Naive thymus-derived CD4-positive, alpha-beta T cell (primary cell): ENCODE measurements at regions not wholly inside any gene's neighbourhood (a gene's known extent, or its start where the extent isn't known, plus 50 kb on each side); places are given as distances from the start of the nearest gene placed in this dataset.

ENCODE experiments used
- ATAC-seq: fragments of 150-1000 bp; cut with Tn5 transposase; 2 replicates; pipeline ENCODE4 v1.10.0; 2021; ENCODE audit warnings: mild to moderate bottlenecking, moderate library complexity
- CTCF ChIA-PET: fragments of 350-600 bp; sonication (Branson Sonifier 250); formaldehyde crosslinking; loops from one replicate; lab custom pipeline; 2021; ENCODE audit warnings: antibody characterized with exemption; lab: Charles Lee
- POLR2A ChIA-PET: fragments of 350-600 bp; sonication (Branson Sonifier 250); formaldehyde crosslinking; loops from one replicate; lab custom pipeline; 2021; ENCODE audit warnings: antibody characterized with exemption, inconsistent platforms; lab: Charles Lee
- DNase-seq, 9 donors: peaks; one replicate each; pipeline versions ENCODE4 v3.0.0 to v3.0.0-alpha.2; 2020 to 2022; ENCODE audit warnings: mixed read lengths in 1 of 9
- H3K27ac ChIP-seq: one replicate; pipeline ENCODE4 v1.7.0; 2013; ENCODE audit warnings: mild to moderate bottlenecking, low read depth, low read length, moderate library complexity
- H3K27me3 ChIP-seq, 2 donors: one replicate each; pipeline ENCODE4 v1.7.0; 2013; ENCODE audit warnings: low read length in 2 of 2, mild to moderate bottlenecking in 2 of 2, moderate library complexity in 2 of 2; ENCODE audit not compliant: control insufficient read depth in 2 of 2, insufficient read depth in 2 of 2
- H3K36me3 ChIP-seq, 3 experiments: 1 replicate in 2 of 3; 2 replicates in 1 of 3; pipeline ENCODE4 v1.7.0; 2013; ENCODE audit warnings: low read length in 3 of 3, mild to moderate bottlenecking in 3 of 3, moderate library complexity in 1 of 3; ENCODE audit not compliant: insufficient read depth in 3 of 3, control insufficient read depth in 2 of 3
- H3K4me1 ChIP-seq, 2 donors: one replicate each; pipeline ENCODE4 v1.7.0; 2013; ENCODE audit warnings: low read length in 2 of 2, mild to moderate bottlenecking in 2 of 2, moderate library complexity in 1 of 2; ENCODE audit not compliant: control insufficient read depth in 2 of 2, insufficient read depth in 2 of 2
- H3K4me3 ChIP-seq: 2 replicates; pipeline ENCODE4 v1.7.0; 2013; ENCODE audit warnings: mild to moderate bottlenecking, low read length
- H3K9me3 ChIP-seq, 3 experiments: 1 replicate in 2 of 3; 2 replicates in 1 of 3; pipeline ENCODE4 v1.7.0; 2013; ENCODE audit warnings: low read length in 3 of 3; ENCODE audit not compliant: control insufficient read depth in 2 of 3
- H3K27ac Mint-ChIP-seq, 9 donors: one replicate each; pipeline ENCODE4 v1.8.0; 2020 to 2022; ENCODE audit warnings: mixed read lengths in 9 of 9, mild to moderate bottlenecking in 8 of 9, moderate library complexity in 5 of 9, inconsistent platforms in 2 of 9
- H3K27me3 Mint-ChIP-seq, 5 donors: one replicate each; pipeline ENCODE4 v1.8.0; 2021 to 2022; ENCODE audit warnings: mixed read lengths in 5 of 5, mild to moderate bottlenecking in 1 of 5
- H3K36me3 Mint-ChIP-seq, 5 donors: one replicate each; pipeline ENCODE4 v1.8.0; 2020 to 2022; ENCODE audit warnings: mixed read lengths in 5 of 5, mild to moderate bottlenecking in 3 of 5, inconsistent platforms in 1 of 5
- H3K4me1 Mint-ChIP-seq, 7 donors: one replicate each; pipeline ENCODE4 v1.8.0; 2020 to 2022; ENCODE audit warnings: mixed read lengths in 7 of 7, mild to moderate bottlenecking in 3 of 7, inconsistent platforms in 1 of 7
- H3K4me3 Mint-ChIP-seq, 10 donors: one replicate each; pipeline ENCODE4 v1.8.0; 2020 to 2022; ENCODE audit warnings: mild to moderate bottlenecking in 10 of 10, mixed read lengths in 10 of 10, moderate library complexity in 6 of 10, inconsistent platforms in 2 of 10
- H3K9me3 Mint-ChIP-seq, 11 donors: one replicate each; pipeline ENCODE4 v1.8.0; 2020 to 2022; ENCODE audit warnings: mixed read lengths in 11 of 11, mild to moderate bottlenecking in 4 of 11, inconsistent platforms in 1 of 11, moderate library complexity in 1 of 11
- intact Hi-C, 2 donors: fragments of 100-400 bp; cut with micrococcal nuclease; formaldehyde crosslinking; loops; one replicate each; pipeline ENCODE4 v1.15.1; 2023

GRCh38 chr3:162774613-162775100, 1278.0 kb downstream of the OTOL1 start:
- no peak overlapping the region for H3K4me3 ChIP-seq
- Mint-ChIP-seq H3K4me3 (no peak overlapping the region), H3K27ac (no peak overlapping the region), H3K27me3 (no peaks in the 10 kb centered on the region), H3K36me3 (no peaks in the 10 kb centered on the region), H3K4me1 (no peaks in the 10 kb centered on the region), H3K9me3 (peaks cover 0 to 15% (median 2%) of the 10 kb centered on the region in 11 donors)
- DNase-seq (no peak), ATAC-seq (no peak)
- ChIA-PET POLR2A (no interaction called here), CTCF (no interaction called here)
- no peak overlapping the region for H3K27ac ChIP-seq
- no peaks in the 10 kb centered on the region for H3K27me3 ChIP-seq
- no peaks in the 10 kb centered on the region for H3K36me3 ChIP-seq
- H3K4me1 ChIP-seq, result no peaks in the 10 kb centered on the region
- intact Hi-C loops, result no loop called here
- no peaks in the 10 kb centered on the region for H3K9me3 ChIP-seq

GRCh38 chr3:162776148-162776547, 1279.5 kb downstream of the OTOL1 start:
- no peaks in the 10 kb centered on the region for H3K9me3 ChIP-seq
- no peaks in the 10 kb centered on the region for H3K36me3 Mint-ChIP-seq
- peaks cover 0 to 12% (median 2%) of the 10 kb centered on the region in 11 donors for H3K9me3 Mint-ChIP-seq
- ChIA-PET CTCF (no interaction called here), POLR2A (no interaction called here)
- ATAC-seq (no peak), DNase-seq (no peak)
- no peak overlapping the region for H3K4me3 ChIP-seq
- intact Hi-C loops, result no loop called here
- H3K4me1 ChIP-seq, result no peaks in the 10 kb centered on the region
- H3K36me3 ChIP-seq, result no peaks in the 10 kb centered on the region
- no peak overlapping the region for H3K27ac Mint-ChIP-seq
- H3K4me3 Mint-ChIP-seq, result no peak overlapping the region
- H3K27me3 Mint-ChIP-seq, result no peaks in the 10 kb centered on the region
- no peaks in the 10 kb centered on the region for H3K4me1 Mint-ChIP-seq
- no peaks in the 10 kb centered on the region for H3K27me3 ChIP-seq
- H3K27ac ChIP-seq, result no peak overlapping the region

GRCh38 chr3:162777118-162777517, 1280.5 kb downstream of the OTOL1 start:
- no peak overlapping the region for H3K4me3 Mint-ChIP-seq
- H3K4me1 Mint-ChIP-seq, result no peaks in the 10 kb centered on the region
- H3K36me3 ChIP-seq, result no peaks in the 10 kb centered on the region
- H3K36me3 Mint-ChIP-seq, result no peaks in the 10 kb centered on the region
- DNase-seq (no peak), ATAC-seq (no peak)
- intact Hi-C loops, result no loop called here
- ChIA-PET POLR2A (no interaction called here), CTCF (interaction anchor here (0.7 kb wide), 1 partner anchor 11 kb away, joined by 3 read pairs; no protein-coding TSS in a partner anchor)
- no peak overlapping the region for H3K27ac ChIP-seq
- peaks cover 0 to 10% (median 2%) of the 10 kb centered on the region in 11 donors for H3K9me3 Mint-ChIP-seq
- no peaks in the 10 kb centered on the region for H3K4me1 ChIP-seq
- H3K4me3 ChIP-seq, result no peak overlapping the region
- H3K9me3 ChIP-seq, result no peaks in the 10 kb centered on the region
- H3K27me3 ChIP-seq, result no peaks in the 10 kb centered on the region
- H3K27ac Mint-ChIP-seq, result no peak overlapping the region
- no peaks in the 10 kb centered on the region for H3K27me3 Mint-ChIP-seq

- ChIA-PET POLR2A (no interaction called here), CTCF (no interaction called here)
- no peaks in the 10 kb centered on the region for H3K4me1 Mint-ChIP-seq
- DNase-seq (no peak), ATAC-seq (no peak)
- H3K4me1 ChIP-seq, result no peaks in the 10 kb centered on the region
- H3K36me3 ChIP-seq, result no peaks in the 10 kb centered on the region
- H3K36me3 Mint-ChIP-seq, result no peaks in the 10 kb centered on the region
- no peak overlapping the region for H3K4me3 ChIP-seq
- no peak overlapping the region for H3K4me3 Mint-ChIP-seq
- no peak overlapping the region for H3K27ac Mint-ChIP-seq
- H3K9me3 Mint-ChIP-seq, result peaks cover 0 to 6% (median 1%) of the 10 kb centered on the region in 11 donors
- H3K27me3 ChIP-seq, result no peaks in the 10 kb centered on the region
- H3K27me3 Mint-ChIP-seq, result no peaks in the 10 kb centered on the region
- intact Hi-C loops, result no loop called here
- H3K27ac ChIP-seq, result no peak overlapping the region
- H3K9me3 ChIP-seq, result no peaks in the 10 kb centered on the region
Measured at GRCh38 chr3:162780313-162780712, 1283.7 kb downstream of the OTOL1 start.

GRCh38 chr3:162799910-162800309, 1303.3 kb downstream of the OTOL1 start:
- ATAC-seq (no peak), DNase-seq (no peak)
- H3K4me3 ChIP-seq, result no peak overlapping the region
- no peak overlapping the region for H3K27ac ChIP-seq
- H3K9me3 ChIP-seq, result no peaks in the 10 kb centered on the region
- no peaks in the 10 kb centered on the region for H3K36me3 ChIP-seq
- no peaks in the 10 kb centered on the region for H3K27me3 ChIP-seq
- ChIA-PET POLR2A (no interaction called here), CTCF (no interaction called here)
- H3K4me1 ChIP-seq, result no peaks in the 10 kb centered on the region
- Mint-ChIP-seq H3K4me3 (no peak overlapping the region), H3K4me1 (no peaks in the 10 kb centered on the region), H3K36me3 (no peaks in the 10 kb centered on the region), H3K27ac (no peak overlapping the region), H3K9me3 (peaks cover 0 to 9% (median 0%) of the 10 kb centered on the region in 11 donors), H3K27me3 (no peaks in the 10 kb centered on the region)
- intact Hi-C loops, result no loop called here

GRCh38 chr3:162802228-162802965, 1305.8 kb downstream of the OTOL1 start:
- H3K4me1 Mint-ChIP-seq, result no peaks in the 10 kb centered on the region
- no peaks in the 10 kb centered on the region for H3K9me3 ChIP-seq
- ChIA-PET CTCF (no interaction called here), POLR2A (no interaction called here)
- ATAC-seq (no peak), DNase-seq (no peak)
- intact Hi-C loops, result no loop called here
- H3K27me3 Mint-ChIP-seq, result no peaks in the 10 kb centered on the region
- no peaks in the 10 kb centered on the region for H3K36me3 Mint-ChIP-seq
- no peaks in the 10 kb centered on the region for H3K36me3 ChIP-seq
- H3K27ac ChIP-seq, result no peak overlapping the region
- H3K4me3 Mint-ChIP-seq, result no peak overlapping the region
- no peak overlapping the region for H3K4me3 ChIP-seq
- no peaks in the 10 kb centered on the region for H3K27me3 ChIP-seq
- H3K9me3 Mint-ChIP-seq, result peaks cover 0 to 8% (median 0%) of the 10 kb centered on the region in 11 donors
- no peaks in the 10 kb centered on the region for H3K4me1 ChIP-seq
- no peak overlapping the region for H3K27ac Mint-ChIP-seq

GRCh38 chr3:162810776-162811175, 1314.2 kb downstream of the OTOL1 start:
- H3K36me3 Mint-ChIP-seq, result no peaks in the 10 kb centered on the region
- no peak overlapping the region for H3K4me3 ChIP-seq
- no peak overlapping the region for H3K4me3 Mint-ChIP-seq
- H3K27me3 ChIP-seq, result no peaks in the 10 kb centered on the region
- H3K4me1 Mint-ChIP-seq, result no peaks in the 10 kb centered on the region
- ChIA-PET POLR2A (no interaction called here), CTCF (no interaction called here)
- no peaks in the 10 kb centered on the region for H3K36me3 ChIP-seq
- ATAC-seq (no peak), DNase-seq (no peak)
- no peak overlapping the region for H3K27ac Mint-ChIP-seq
- H3K27me3 Mint-ChIP-seq, result no peaks in the 10 kb centered on the region
- no peaks in the 10 kb centered on the region for H3K9me3 ChIP-seq
- intact Hi-C loops, result no loop called here
- H3K27ac ChIP-seq, result no peak overlapping the region
- H3K4me1 ChIP-seq, result no peaks in the 10 kb centered on the region
- peaks cover 0 to 4% (median 0%) of the 10 kb centered on the region in 11 donors for H3K9me3 Mint-ChIP-seq
